ENCODE measurements at regions not wholly inside any gene's neighbourhood (a gene's known extent, or its start where the extent isn't known, plus 50 kb on each side); places are given as distances from the start of the nearest gene placed in this dataset.

GRCh38 chr11:29527391-29527936 is 489.4 kb downstream of the KCNA4 start:
- no peaks in the 10 kb centered on the region for H3K36me3 ChIP-seq (ENCODE audit: control insufficient read depth in 5 of 5, insufficient read depth in 5 of 5, low read length in 5 of 5)
- H3K9me3 ChIP-seq (ENCODE audit: control insufficient read depth in 5 of 5, low read length in 5 of 5) = peaks cover 0 to 22% (median 5%) of the 10 kb centered on the region in 5 donors
- no peak overlapping the region for H3K4me3 ChIP-seq (ENCODE audit: low read depth in 1 of 5, low read length in 5 of 5)
- no peak overlapping the region for H3K27ac ChIP-seq (ENCODE audit: low read depth, low read length)
- no peak overlapping the region for H3K9ac ChIP-seq (ENCODE audit: low read length in 5 of 5)
- H3K27me3 ChIP-seq (ENCODE audit: control insufficient read depth in 5 of 5, insufficient read depth in 4 of 5, low read length in 5 of 5) = no peaks in the 10 kb centered on the region
- H3K4me1 ChIP-seq (ENCODE audit: control insufficient read depth in 5 of 5, insufficient read depth in 5 of 5, low read length in 5 of 5) = no peaks in the 10 kb centered on the region

- Histone ChIP-seq H3K4me3 (ENCODE audit: low read depth in 1 of 5, low read length in 5 of 5) (peak overlapping the region in 1 of 5 donors; percentile 13), H3K36me3 (ENCODE audit: control insufficient read depth in 5 of 5, insufficient read depth in 5 of 5, low read length in 5 of 5) (no peaks in the 10 kb centered on the region), H3K9me3 (ENCODE audit: control insufficient read depth in 5 of 5, low read length in 5 of 5) (peaks cover 0 to 28% (median 15%) of the 10 kb centered on the region in 5 donors), H3K27me3 (ENCODE audit: control insufficient read depth in 5 of 5, insufficient read depth in 4 of 5, low read length in 5 of 5) (no peaks in the 10 kb centered on the region), H3K27ac (ENCODE audit: low read depth, low read length) (no peak overlapping the region), H3K9ac (ENCODE audit: low read length in 5 of 5) (no peak overlapping the region), H3K4me1 (ENCODE audit: control insufficient read depth in 5 of 5, insufficient read depth in 5 of 5, low read length in 5 of 5) (no peaks in the 10 kb centered on the region)
Measured at GRCh38 chr11:29518389-29519174, 498.2 kb downstream of the KCNA4 start.

- H3K4me3 ChIP-seq (ENCODE audit: low read depth in 1 of 5, low read length in 5 of 5) = no peak overlapping the region
- H3K4me1 ChIP-seq (ENCODE audit: control insufficient read depth in 5 of 5, insufficient read depth in 5 of 5, low read length in 5 of 5) = peaks cover 0 to 4% (median 0%) of the 10 kb centered on the region in 5 donors
- no peaks in the 10 kb centered on the region for H3K36me3 ChIP-seq (ENCODE audit: control insufficient read depth in 5 of 5, insufficient read depth in 5 of 5, low read length in 5 of 5)
Measured at GRCh38 chr11:29511394-29511793, 505.4 kb downstream of the KCNA4 start.

GRCh38 chr11:29507376-29507775 is 509.5 kb downstream of the KCNA4 start:
- H3K9me3 ChIP-seq (ENCODE audit: control insufficient read depth in 5 of 5, low read length in 5 of 5) = no peaks in the 10 kb centered on the region
- peaks cover 0 to 4% (median 0%) of the 10 kb centered on the region in 5 donors for H3K4me1 ChIP-seq (ENCODE audit: control insufficient read depth in 5 of 5, insufficient read depth in 5 of 5, low read length in 5 of 5)
- no peak overlapping the region for H3K4me3 ChIP-seq (ENCODE audit: low read depth in 1 of 5, low read length in 5 of 5)

More at GRCh38 chr11:29511394-29511793, 505.4 kb downstream of the KCNA4 start:
- Histone ChIP-seq H3K9me3 (ENCODE audit: control insufficient read depth in 5 of 5, low read length in 5 of 5) (no peaks in the 10 kb centered on the region), H3K27me3 (ENCODE audit: control insufficient read depth in 5 of 5, insufficient read depth in 4 of 5, low read length in 5 of 5) (no peaks in the 10 kb centered on the region), H3K9ac (ENCODE audit: low read length in 5 of 5) (no peak overlapping the region), H3K27ac (ENCODE audit: low read depth, low read length) (no peak overlapping the region)

DNA sequence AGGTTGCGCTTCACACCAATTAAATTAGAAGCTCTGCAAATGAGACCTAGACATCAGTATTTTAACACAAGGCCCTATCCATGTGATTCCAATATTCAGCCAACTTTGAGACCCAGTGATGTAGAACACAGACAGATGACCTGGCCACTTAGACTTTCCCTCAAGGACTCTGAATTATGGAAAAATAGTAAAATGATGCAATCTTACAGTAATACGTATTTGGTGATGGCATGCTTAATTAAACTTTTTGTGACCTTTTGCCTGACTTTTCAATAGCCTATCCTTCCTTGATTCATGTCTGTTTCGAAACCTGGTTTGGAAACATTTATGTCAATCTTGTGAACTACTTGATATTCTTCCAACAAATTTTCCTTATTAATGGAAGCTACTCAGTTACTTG is 521.2 kb downstream of the KCNA4 start:
- Histone ChIP-seq H3K4me3 (ENCODE audit: low read depth in 1 of 5, low read length in 5 of 5) (no peak overlapping the region), H3K36me3 (ENCODE audit: control insufficient read depth in 5 of 5, insufficient read depth in 5 of 5, low read length in 5 of 5) (no peaks in the 10 kb centered on the region), H3K4me1 (ENCODE audit: control insufficient read depth in 5 of 5, insufficient read depth in 5 of 5, low read length in 5 of 5) (no peaks in the 10 kb centered on the region), H3K27ac (ENCODE audit: low read depth, low read length) (no peak overlapping the region), H3K9me3 (ENCODE audit: control insufficient read depth in 5 of 5, low read length in 5 of 5) (no peaks in the 10 kb centered on the region), H3K9ac (ENCODE audit: low read length in 5 of 5) (no peak overlapping the region), H3K27me3 (ENCODE audit: control insufficient read depth in 5 of 5, insufficient read depth in 4 of 5, low read length in 5 of 5) (no peaks in the 10 kb centered on the region)

More at GRCh38 chr11:29507376-29507775, 509.5 kb downstream of the KCNA4 start:
- Histone ChIP-seq H3K9ac (ENCODE audit: low read length in 5 of 5) (no peak overlapping the region), H3K36me3 (ENCODE audit: control insufficient read depth in 5 of 5, insufficient read depth in 5 of 5, low read length in 5 of 5) (no peaks in the 10 kb centered on the region), H3K27ac (ENCODE audit: low read depth, low read length) (no peak overlapping the region), H3K27me3 (ENCODE audit: control insufficient read depth in 5 of 5, insufficient read depth in 4 of 5, low read length in 5 of 5) (no peaks in the 10 kb centered on the region)

- Histone ChIP-seq H3K36me3 (ENCODE audit: control insufficient read depth in 5 of 5, insufficient read depth in 5 of 5, low read length in 5 of 5) (no peaks in the 10 kb centered on the region), H3K27me3 (ENCODE audit: control insufficient read depth in 5 of 5, insufficient read depth in 4 of 5, low read length in 5 of 5) (no peaks in the 10 kb centered on the region), H3K4me3 (ENCODE audit: low read depth in 1 of 5, low read length in 5 of 5) (no peak overlapping the region), H3K4me1 (ENCODE audit: control insufficient read depth in 5 of 5, insufficient read depth in 5 of 5, low read length in 5 of 5) (no peaks in the 10 kb centered on the region), H3K9ac (ENCODE audit: low read length in 5 of 5) (no peak overlapping the region), H3K9me3 (ENCODE audit: control insufficient read depth in 5 of 5, low read length in 5 of 5) (no peaks in the 10 kb centered on the region), H3K27ac (ENCODE audit: low read depth, low read length) (no peak overlapping the region)
Measured at GRCh38 chr11:29490938-29491337, 525.9 kb downstream of the KCNA4 start.

GRCh38 chr11:29486301-29486700 is 530.5 kb downstream of the KCNA4 start:
- no peak overlapping the region for H3K27ac ChIP-seq (ENCODE audit: low read depth, low read length)
- no peak overlapping the region for H3K9ac ChIP-seq (ENCODE audit: low read length in 5 of 5)
- H3K4me3 ChIP-seq (ENCODE audit: low read depth in 1 of 5, low read length in 5 of 5) = no peak overlapping the region
- no peaks in the 10 kb centered on the region for H3K27me3 ChIP-seq (ENCODE audit: control insufficient read depth in 5 of 5, insufficient read depth in 4 of 5, low read length in 5 of 5)
- H3K36me3 ChIP-seq (ENCODE audit: control insufficient read depth in 5 of 5, insufficient read depth in 5 of 5, low read length in 5 of 5) = no peaks in the 10 kb centered on the region
- H3K4me1 ChIP-seq (ENCODE audit: control insufficient read depth in 5 of 5, insufficient read depth in 5 of 5, low read length in 5 of 5) = no peaks in the 10 kb centered on the region
- H3K9me3 ChIP-seq (ENCODE audit: control insufficient read depth in 5 of 5, low read length in 5 of 5) = peaks cover 0 to 2% (median 0%) of the 10 kb centered on the region in 5 donors

DNA sequence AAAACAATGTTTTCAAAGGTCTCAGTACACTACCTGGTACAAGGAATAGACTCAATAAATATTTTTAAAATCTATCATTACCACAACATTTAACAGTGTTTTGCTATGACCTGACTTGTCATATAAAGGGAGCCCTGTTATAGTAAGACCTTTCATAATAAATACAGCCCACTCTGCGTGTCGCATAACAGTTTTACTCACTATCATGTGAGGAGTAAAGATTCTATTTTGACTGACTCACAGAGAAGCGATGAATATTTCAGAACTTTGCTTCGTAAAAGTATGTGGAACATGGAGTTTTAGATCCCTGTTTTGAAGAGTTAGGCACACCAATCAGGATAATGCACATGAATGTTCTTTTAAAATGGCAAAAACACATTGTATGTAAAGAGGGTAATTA is 531.2 kb downstream of the KCNA4 start:
- H3K4me1 ChIP-seq (ENCODE audit: control insufficient read depth in 5 of 5, insufficient read depth in 5 of 5, low read length in 5 of 5) = no peaks in the 10 kb centered on the region
- no peak overlapping the region for H3K9ac ChIP-seq (ENCODE audit: low read length in 5 of 5)
- H3K27ac ChIP-seq (ENCODE audit: low read depth, low read length) = no peak overlapping the region
- no peak overlapping the region for H3K4me3 ChIP-seq (ENCODE audit: low read depth in 1 of 5, low read length in 5 of 5)
- no peaks in the 10 kb centered on the region for H3K27me3 ChIP-seq (ENCODE audit: control insufficient read depth in 5 of 5, insufficient read depth in 4 of 5, low read length in 5 of 5)
- no peaks in the 10 kb centered on the region for H3K36me3 ChIP-seq (ENCODE audit: control insufficient read depth in 5 of 5, insufficient read depth in 5 of 5, low read length in 5 of 5)
- peaks cover 0 to 2% (median 0%) of the 10 kb centered on the region in 5 donors for H3K9me3 ChIP-seq (ENCODE audit: control insufficient read depth in 5 of 5, low read length in 5 of 5)

DNA sequence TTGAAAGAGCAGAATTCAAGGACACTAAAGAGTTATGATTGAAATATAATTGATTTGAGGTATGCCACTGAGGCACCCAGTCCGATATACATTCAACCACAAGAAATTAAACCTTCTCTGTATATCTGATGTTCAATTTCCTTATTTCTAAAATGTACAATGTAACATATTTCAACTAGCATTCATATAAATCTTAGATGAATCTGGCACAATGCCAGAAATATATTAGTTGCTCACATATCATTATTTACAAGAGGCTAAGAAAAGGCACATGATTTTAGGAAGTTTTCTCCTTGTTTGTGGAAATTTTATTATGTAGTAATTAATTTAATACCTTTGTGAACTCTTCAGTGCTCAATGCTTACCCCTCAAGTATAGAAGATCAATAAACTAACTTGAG is 532.3 kb downstream of the KCNA4 start:
- Histone ChIP-seq H3K9ac (ENCODE audit: low read length in 5 of 5) (no peak overlapping the region), H3K27ac (ENCODE audit: low read depth, low read length) (no peak overlapping the region), H3K4me1 (ENCODE audit: control insufficient read depth in 5 of 5, insufficient read depth in 5 of 5, low read length in 5 of 5) (no peaks in the 10 kb centered on the region), H3K4me3 (ENCODE audit: low read depth in 1 of 5, low read length in 5 of 5) (no peak overlapping the region), H3K36me3 (ENCODE audit: control insufficient read depth in 5 of 5, insufficient read depth in 5 of 5, low read length in 5 of 5) (no peaks in the 10 kb centered on the region), H3K27me3 (ENCODE audit: control insufficient read depth in 5 of 5, insufficient read depth in 4 of 5, low read length in 5 of 5) (no peaks in the 10 kb centered on the region), H3K9me3 (ENCODE audit: control insufficient read depth in 5 of 5, low read length in 5 of 5) (peaks cover 0 to 2% (median 0%) of the 10 kb centered on the region in 5 donors)

- Histone ChIP-seq H3K27me3 (ENCODE audit: control insufficient read depth in 5 of 5, insufficient read depth in 4 of 5, low read length in 5 of 5) (no peaks in the 10 kb centered on the region), H3K9ac (ENCODE audit: low read length in 5 of 5) (no peak overlapping the region), H3K9me3 (ENCODE audit: control insufficient read depth in 5 of 5, low read length in 5 of 5) (peaks cover 0 to 2% (median 0%) of the 10 kb centered on the region in 5 donors), H3K4me3 (ENCODE audit: low read depth in 1 of 5, low read length in 5 of 5) (no peak overlapping the region), H3K27ac (ENCODE audit: low read depth, low read length) (no peak overlapping the region), H3K36me3 (ENCODE audit: control insufficient read depth in 5 of 5, insufficient read depth in 5 of 5, low read length in 5 of 5) (no peaks in the 10 kb centered on the region), H3K4me1 (ENCODE audit: control insufficient read depth in 5 of 5, insufficient read depth in 5 of 5, low read length in 5 of 5) (no peaks in the 10 kb centered on the region)
Measured at GRCh38 chr11:29483831-29484230, 533.0 kb downstream of the KCNA4 start.

Data from subcutaneous abdominal adipose tissue (tissue), 5 donors.